ENCODE measurements at regions not wholly inside any gene's neighbourhood (a gene's known extent, or its start where the extent isn't known, plus 50 kb on each side); places are given as distances from the start of the nearest gene placed in this dataset.

- no peak overlapping the region for H2AFZ ChIP-seq (ENCODE audit: low read depth, low read length, severe bottlenecking)
- H3K9ac ChIP-seq (ENCODE audit: low read length), result no peak overlapping the region
- H3K27me3 ChIP-seq (ENCODE audit: low read length), result no peaks in the 10 kb centered on the region
- H3K4me3 ChIP-seq (ENCODE audit: insufficient read depth, low read length, poor library complexity, severe bottlenecking), result no peak overlapping the region
- H3K36me3 ChIP-seq (ENCODE audit: low read length), result no peaks in the 10 kb centered on the region
- H3K27ac ChIP-seq (ENCODE audit: low read depth, low read length), result no peak overlapping the region
- peak overlapping the region; percentile 11 for H3K4me2 ChIP-seq (ENCODE audit: low read depth, low read length, poor library complexity, severe bottlenecking)
- no peaks in the 10 kb centered on the region for H3K9me2 ChIP-seq (replicated peaks; ENCODE audit: insufficient read depth, low read length)
- no peaks in the 10 kb centered on the region for H3K79me2 ChIP-seq (ENCODE audit: insufficient read depth, low read length)
- TF ChIP-seq EZH2phosphoT487 (conservative IDR thresholded peaks at IDR 0.05; ENCODE audit: low read length), result no peak
- no peak for TF ChIP-seq CTCF (IDR thresholded peaks at IDR 0.05; ENCODE audit: insufficient read depth, low read length, poor library complexity, severe bottlenecking)
- no peaks in the 10 kb centered on the region for H4K20me1 ChIP-seq (ENCODE audit: low read depth, low read length)
- H3F3A ChIP-seq (ENCODE audit: insufficient read depth), result no peaks in the 10 kb centered on the region
- H3K9me3 ChIP-seq (ENCODE audit: insufficient read depth, low read length), result no peaks in the 10 kb centered on the region
Observed at GRCh38 chr1:80961464-80962190, 839.1 kb upstream of the ADGRL2 start.

GRCh38 chr1:80933346-80933745 lies 867.4 kb upstream of the ADGRL2 start:
- H3K9me3 ChIP-seq (ENCODE audit: insufficient read depth, low read length), result no peaks in the 10 kb centered on the region; the same call in 1 of the 2 replicates

GRCh38 chr1:80931178-80931577 lies 869.6 kb upstream of the ADGRL2 start:
- Histone ChIP-seq H4K20me1 (ENCODE audit: low read depth, low read length) (no peaks in the 10 kb centered on the region), H3K79me2 (ENCODE audit: insufficient read depth, low read length) (no peaks in the 10 kb centered on the region), H3K4me2 (ENCODE audit: low read depth, low read length, poor library complexity, severe bottlenecking) (no peak overlapping the region), H3K36me3 (ENCODE audit: low read length) (no peaks in the 10 kb centered on the region), H3F3A (ENCODE audit: insufficient read depth) (no peaks in the 10 kb centered on the region), H3K9me2 (replicated peaks; ENCODE audit: insufficient read depth, low read length) (no peaks in the 10 kb centered on the region), H3K9ac (ENCODE audit: low read length) (no peak overlapping the region), H3K27ac (ENCODE audit: low read depth, low read length) (no peak overlapping the region), H3K9me3 (ENCODE audit: insufficient read depth, low read length) (no peaks in the 10 kb centered on the region; the same call in 1 of the 2 replicates), H3K27me3 (ENCODE audit: low read length) (no peaks in the 10 kb centered on the region), H3K4me3 (ENCODE audit: insufficient read depth, low read length, poor library complexity, severe bottlenecking) (no peak overlapping the region), H2AFZ (ENCODE audit: low read depth, low read length, severe bottlenecking) (no peak overlapping the region)
- TF ChIP-seq EZH2phosphoT487 (conservative IDR thresholded peaks at IDR 0.05; ENCODE audit: low read length), result no peak
- TF ChIP-seq CTCF (IDR thresholded peaks at IDR 0.05; ENCODE audit: insufficient read depth, low read length, poor library complexity, severe bottlenecking), result no peak

More at GRCh38 chr1:80933346-80933745, 867.4 kb upstream of the ADGRL2 start:
- H3K27ac ChIP-seq (ENCODE audit: low read depth, low read length), result no peak overlapping the region
- peak overlapping the region; percentile 3 for H2AFZ ChIP-seq (ENCODE audit: low read depth, low read length, severe bottlenecking)
- no peaks in the 10 kb centered on the region for H4K20me1 ChIP-seq (ENCODE audit: low read depth, low read length)
- TF ChIP-seq EZH2phosphoT487 (conservative IDR thresholded peaks at IDR 0.05; ENCODE audit: low read length) (no peak), CTCF (IDR thresholded peaks at IDR 0.05; ENCODE audit: insufficient read depth, low read length, poor library complexity, severe bottlenecking) (no peak)
- H3K9me2 ChIP-seq (replicated peaks; ENCODE audit: insufficient read depth, low read length), result no peaks in the 10 kb centered on the region
- no peaks in the 10 kb centered on the region for H3K27me3 ChIP-seq (ENCODE audit: low read length)
- no peaks in the 10 kb centered on the region for H3F3A ChIP-seq (ENCODE audit: insufficient read depth)
- H3K4me2 ChIP-seq (ENCODE audit: low read depth, low read length, poor library complexity, severe bottlenecking), result no peak overlapping the region
- no peaks in the 10 kb centered on the region for H3K79me2 ChIP-seq (ENCODE audit: insufficient read depth, low read length)
- H3K9ac ChIP-seq (ENCODE audit: low read length), result no peak overlapping the region
- no peak overlapping the region for H3K4me3 ChIP-seq (ENCODE audit: insufficient read depth, low read length, poor library complexity, severe bottlenecking)
- no peaks in the 10 kb centered on the region for H3K36me3 ChIP-seq (ENCODE audit: low read length)

All from SU-DHL-6 (cell line).